GM18520 (cell line): ENCODE measurements at regions not wholly inside any gene's neighbourhood (a gene's known extent, or its start where the extent isn't known, plus 50 kb on each side); places are given as distances from the start of the nearest gene placed in this dataset.

Source experiments
- ATAC-seq: cut with Tn5 transposase; IDR thresholded peaks from one replicate; pipeline ENCODE4 v1.9.1; 2021; ENCODE audit not compliant: unreplicated experiment

DNA sequence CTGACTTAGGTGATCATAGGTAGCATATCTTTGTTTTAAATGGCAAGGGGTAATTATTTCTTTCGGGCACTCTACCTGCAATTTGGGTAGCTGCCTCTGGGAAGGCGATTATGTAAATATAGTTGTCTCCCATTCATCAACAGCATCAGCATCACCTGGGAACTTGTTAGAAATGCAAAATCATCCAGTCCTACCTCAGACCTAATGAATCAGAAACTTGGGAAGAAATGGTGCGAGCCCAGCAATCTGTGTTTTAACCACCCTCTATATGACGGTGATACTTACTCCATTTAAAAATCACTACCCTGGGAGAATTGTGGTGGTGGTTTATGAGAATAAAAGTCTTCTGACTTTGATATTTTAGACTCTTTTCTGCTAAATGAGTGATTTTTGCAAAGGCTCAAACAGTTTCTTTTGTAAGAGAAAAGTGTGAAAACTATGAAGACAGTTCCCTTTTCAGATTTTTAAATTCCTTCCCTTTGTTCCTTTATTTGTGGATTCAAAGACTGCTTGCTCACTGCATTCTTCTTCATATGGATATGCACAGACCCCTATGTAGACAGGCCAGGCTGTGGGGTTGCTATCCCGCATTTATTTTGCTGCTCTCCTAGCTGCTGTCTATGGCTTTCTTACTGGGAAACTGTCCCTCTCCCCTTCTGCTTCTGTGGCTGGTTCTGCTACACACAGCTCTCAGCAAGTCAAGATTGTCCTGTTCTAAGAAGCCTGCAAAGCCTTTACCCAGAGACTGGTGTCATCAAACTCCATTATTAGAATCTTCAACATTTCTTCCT is 365.3 kb downstream of the RNF144B start:
- no peak for ATAC-seq

DNA sequence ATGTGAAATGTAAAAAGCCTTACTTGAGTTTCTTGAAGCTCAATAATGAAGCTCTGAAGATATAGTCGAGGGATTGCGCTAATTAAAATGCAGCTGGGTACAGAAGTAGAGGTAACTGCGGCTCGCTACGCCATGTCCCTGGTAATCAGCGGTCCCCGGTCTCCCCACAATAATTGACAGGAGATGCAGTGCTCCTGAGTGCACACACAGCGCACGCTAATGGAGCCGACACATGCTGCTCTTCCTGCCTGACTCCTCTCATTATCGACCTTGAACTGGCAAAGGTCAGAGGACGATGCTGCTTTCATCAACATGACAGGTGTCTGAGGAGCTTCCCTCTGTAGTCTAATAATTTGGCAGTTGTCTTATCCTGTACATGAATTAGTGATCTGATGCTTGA is 365.9 kb downstream of the RNF144B start:
- no peak for ATAC-seq

GRCh38 chr6:18763086-18763485 is 375.9 kb downstream of the RNF144B start:
- no peak for ATAC-seq

- ATAC-seq = no peak
Measured at GRCh38 chr6:18784794-18785193, 397.6 kb downstream of the RNF144B start.

- ATAC-seq = no peak
Measured at GRCh38 chr6:18785810-18786490, 398.8 kb downstream of the RNF144B start.

GRCh38 chr6:18792866-18793265 is 405.7 kb downstream of the RNF144B start:
- ATAC-seq = no peak

GRCh38 chr6:18795726-18796125 is 408.6 kb downstream of the RNF144B start:
- ATAC-seq = no peak

DNA sequence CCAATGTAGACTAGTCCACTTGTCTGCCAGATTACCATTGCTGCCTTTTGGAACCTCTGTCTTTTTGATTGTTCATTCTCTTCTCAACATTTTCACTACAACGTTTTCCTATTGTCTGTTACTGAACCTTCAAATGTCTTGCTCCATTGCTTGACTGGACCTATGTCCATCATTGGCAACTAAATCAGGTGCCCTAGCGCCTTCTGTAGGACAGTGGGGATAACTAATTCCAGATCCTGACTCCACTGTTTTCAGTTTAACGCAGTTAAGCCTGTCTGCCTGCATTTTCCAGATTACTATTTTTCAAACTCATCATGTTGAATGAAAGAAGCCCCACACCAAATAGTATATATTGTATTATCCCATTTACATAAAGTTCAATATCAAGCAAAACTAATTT is 433.6 kb downstream of the RNF144B start:
- ATAC-seq = no peak

GRCh38 chr6:18823782-18824386 is 436.7 kb downstream of the RNF144B start:
- ATAC-seq = no peak

- no peak for ATAC-seq
Measured at GRCh38 chr6:18829272-18829870, 442.2 kb downstream of the RNF144B start.

- ATAC-seq = no peak
Measured at GRCh38 chr6:18835976-18836375, 448.8 kb downstream of the RNF144B start.

DNA sequence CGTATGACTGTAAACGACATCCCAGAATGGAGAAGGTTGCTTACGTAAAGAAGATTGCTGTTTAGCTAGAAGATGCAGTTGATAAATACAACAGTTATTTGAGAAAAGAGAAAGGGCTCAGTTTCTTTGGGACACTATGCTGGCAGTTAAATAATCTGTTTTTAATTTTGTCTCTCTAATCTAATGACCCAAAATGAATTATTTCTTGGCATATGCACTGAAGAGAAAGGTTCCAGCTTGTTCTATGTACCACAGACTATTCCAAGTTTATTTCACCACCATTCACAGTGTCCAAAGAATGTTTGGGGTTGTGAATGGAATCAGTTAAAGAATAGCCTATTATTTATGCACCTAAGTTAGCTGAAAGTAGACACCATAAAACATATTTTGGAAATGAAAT is 449.9 kb downstream of the RNF144B start:
- ATAC-seq = no peak

DNA sequence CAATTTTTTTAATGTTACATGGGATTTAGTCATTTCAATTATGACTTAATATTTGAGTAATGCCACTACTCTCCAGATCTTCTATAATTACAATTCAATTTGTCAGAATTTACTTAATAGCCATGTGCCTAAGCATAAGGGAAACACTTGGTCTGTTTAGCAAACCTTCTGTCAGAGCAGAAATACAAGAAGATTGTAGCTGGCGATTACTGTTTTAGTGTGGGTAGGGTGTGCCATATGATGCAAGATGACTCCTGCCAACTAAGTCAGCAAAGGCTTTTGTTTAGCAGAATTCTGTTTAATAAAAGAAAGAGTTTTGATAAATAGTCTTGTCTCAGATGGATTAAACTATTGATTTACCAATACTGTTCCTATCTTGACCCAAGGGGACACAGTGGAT is 455.4 kb downstream of the RNF144B start:
- no peak for ATAC-seq

DNA sequence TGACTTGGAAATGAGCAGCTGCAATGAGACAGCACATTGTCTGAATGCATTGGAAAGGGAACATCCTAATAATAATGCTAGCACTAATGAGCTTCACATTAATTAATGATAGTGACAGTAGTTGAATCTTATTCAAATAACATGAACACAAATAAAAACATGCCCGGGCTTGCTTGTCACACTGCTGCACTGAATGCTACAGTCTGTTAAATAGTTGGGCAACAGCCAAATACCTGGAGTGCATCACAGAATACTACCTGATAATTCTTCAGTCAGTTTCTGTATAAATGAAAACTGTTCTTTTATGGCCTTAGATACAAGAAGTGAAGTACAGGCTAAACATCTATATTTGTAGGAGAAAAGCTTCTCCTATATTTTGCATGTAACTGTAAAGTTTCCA is 458.7 kb downstream of the RNF144B start:
- no peak for ATAC-seq

DNA sequence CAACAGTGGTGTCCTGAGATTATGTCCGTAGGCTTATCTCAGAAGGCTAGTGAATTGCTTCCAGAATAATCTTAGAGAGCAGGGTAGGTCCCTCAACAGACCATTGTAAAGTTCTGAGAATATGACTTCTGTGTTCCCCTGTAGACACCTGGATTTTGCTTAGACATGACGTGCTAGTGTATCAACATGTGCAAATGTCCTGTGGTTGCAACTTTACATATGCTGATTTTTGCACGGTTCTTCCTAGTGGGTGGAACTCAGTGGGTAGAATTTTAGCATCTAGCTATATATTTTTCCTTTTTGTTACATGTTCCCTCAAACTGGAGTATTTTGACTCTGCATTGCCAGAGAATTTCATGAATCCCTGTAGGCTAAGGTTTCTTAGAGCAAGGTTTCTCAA is 459.2 kb downstream of the RNF144B start:
- ATAC-seq = no peak

DNA sequence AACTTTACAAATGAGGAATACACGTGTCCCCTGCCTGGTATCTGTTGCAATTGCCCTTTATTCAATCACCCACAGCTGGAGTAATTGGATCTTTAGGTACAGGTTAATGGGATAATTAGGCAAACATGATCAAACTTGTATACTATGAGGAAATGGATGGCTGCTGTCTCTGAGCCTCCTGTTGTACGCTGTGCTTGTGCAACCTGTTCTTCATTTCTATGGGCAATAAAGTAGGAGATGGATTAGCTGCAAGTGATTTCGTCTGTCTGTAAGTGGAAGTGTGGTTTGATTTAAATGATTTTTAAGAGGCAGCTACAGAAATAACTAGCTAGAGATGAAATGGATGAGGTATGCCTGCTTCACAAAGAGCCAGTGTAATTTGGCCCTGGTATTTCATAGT is 474.1 kb downstream of the RNF144B start:
- no peak for ATAC-seq

DNA sequence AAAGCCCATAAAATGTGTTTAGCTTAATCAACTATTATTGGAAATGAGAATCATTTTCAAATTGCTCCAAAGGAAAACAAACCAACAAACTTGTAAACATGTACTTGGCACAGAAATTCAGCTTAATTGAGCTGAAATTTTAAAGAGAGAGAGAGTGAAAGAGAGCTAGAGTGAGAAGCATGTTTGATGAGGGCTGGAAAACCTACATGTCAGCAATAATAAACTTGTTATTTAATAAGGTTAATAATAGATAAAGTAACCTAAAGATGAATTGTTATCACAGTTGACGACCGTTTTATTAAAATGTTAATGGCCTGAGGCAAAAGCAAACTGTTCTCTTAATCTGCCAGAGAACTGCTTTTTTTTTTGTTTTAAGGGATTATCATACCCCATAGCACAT is 496.1 kb downstream of the RNF144B start:
- no peak for ATAC-seq

DNA sequence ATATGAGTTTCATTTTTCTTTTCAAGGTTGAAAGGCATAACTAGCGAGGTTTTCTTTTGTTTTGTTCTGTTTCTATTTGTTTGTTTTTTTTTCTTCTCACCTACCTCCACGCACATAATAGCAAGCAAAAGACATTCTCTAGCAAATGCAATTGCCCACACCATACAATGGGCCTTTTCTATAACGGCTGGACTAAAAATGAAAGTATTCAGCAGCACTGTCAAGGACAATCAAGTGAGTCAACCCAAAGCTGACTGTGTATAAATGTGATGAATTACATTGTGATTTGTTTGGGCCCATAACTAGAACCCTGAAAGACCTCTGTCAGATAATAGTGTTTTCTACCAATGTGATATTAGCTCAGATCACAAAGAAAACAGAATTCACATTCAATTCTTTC is 496.7 kb downstream of the RNF144B start:
- ATAC-seq = no peak

DNA sequence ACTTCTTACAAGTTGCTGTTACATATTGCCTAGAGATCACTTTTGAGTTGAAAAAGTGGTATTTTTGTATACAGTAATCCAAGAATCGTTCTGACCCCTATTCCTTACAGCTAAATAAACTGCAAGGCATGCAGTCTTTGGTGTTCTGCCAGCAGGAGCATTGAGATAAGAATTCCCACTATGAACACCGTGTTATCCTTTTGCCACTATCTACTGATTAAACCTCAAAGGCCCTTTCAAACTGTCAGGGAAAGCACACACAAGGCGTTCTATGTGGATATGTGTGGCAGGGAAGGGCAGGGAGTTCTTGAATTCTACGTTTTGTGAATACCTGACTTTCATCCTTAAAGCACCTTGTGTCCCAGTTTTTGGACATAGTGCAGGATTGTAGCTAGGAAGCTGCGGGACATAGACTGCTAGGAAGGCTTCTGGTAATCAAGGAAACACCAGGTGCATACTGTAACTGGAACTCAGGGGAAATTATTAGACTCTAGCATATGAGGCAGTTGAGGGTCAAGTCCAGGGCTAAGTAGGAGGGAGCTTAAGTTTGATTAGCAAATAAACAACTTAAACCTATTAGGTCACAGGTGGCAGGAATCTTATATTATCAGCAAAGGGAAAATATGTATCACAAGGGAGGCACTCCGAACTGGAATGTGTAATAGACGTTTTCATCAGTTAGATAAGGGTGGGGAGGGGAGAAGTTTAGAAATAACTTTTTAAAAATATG is 506.6 kb downstream of the RNF144B start:
- no peak for ATAC-seq

GRCh38 chr6:18897350-18897749 is 510.2 kb downstream of the RNF144B start:
- no peak for ATAC-seq

- no peak for ATAC-seq
Measured at GRCh38 chr6:18904681-18905080, 517.5 kb downstream of the RNF144B start.
